ENCODE measurements at regions not wholly inside any gene's neighbourhood (a gene's known extent, or its start where the extent isn't known, plus 50 kb on each side); places are given as distances from the start of the nearest gene placed in this dataset.
A peak's percentile ranks its signal among the peaks of the same experiment; 100 is the strongest.

DNA sequence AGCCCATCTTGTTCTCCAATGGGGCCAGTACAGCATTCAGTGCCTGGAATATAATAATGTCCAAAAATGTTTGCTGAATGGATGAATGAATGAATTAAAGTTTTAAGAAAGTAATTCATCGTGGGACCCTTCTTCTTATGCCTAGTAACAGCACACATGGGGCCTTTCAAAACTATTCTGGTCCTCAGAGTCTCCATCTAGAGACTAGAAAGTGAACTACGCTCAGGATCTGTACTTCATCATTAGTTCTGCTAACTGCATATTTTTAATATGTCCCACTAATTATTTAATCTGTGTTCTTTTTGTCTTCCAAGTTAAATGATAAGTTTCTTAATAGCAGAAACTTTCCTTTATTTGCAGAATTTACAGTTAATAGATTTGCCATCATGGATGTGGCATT is 172.5 kb downstream of the SMAD2 start:
- no TSS peak for BruUV-seq (replicated peaks)
- Histone ChIP-seq H3K9ac (replicated peaks; ENCODE audit: extremely low read depth, insufficient read depth, low read length) (no peak overlapping the region), H2AFZ (ENCODE audit: low read depth, low read length) (no peak overlapping the region), H3K4me3 (replicated peaks in 1 of 3; ENCODE audit: insufficient read depth in 1 of 3, low read depth in 1 of 3, low read length in 3 of 3) (no peak overlapping the region), H4K20me1 (replicated peaks; ENCODE audit: control insufficient read depth, extremely low read depth, insufficient read depth, low read length) (no peaks in the 10 kb centered on the region), H3K9me3 (replicated peaks; ENCODE audit: control insufficient read depth, insufficient read depth, low read length) (no peaks in the 10 kb centered on the region), H3K27ac (ENCODE audit: insufficient read depth, low read depth, low read length) (no peak overlapping the region), H3K79me2 (ENCODE audit: control insufficient read depth, insufficient read depth, low read length) (no peaks in the 10 kb centered on the region), H3K9me1 (replicated peaks; ENCODE audit: control insufficient read depth, extremely low read depth, insufficient read depth, low read length) (no peaks in the 10 kb centered on the region), H3K27me3 (ENCODE audit: control insufficient read depth in 2 of 2, insufficient read depth in 2 of 2, low read length in 2 of 2) (peaks cover 0 to 3% of the 10 kb centered on the region in 2 experiments), H3K36me3 (ENCODE audit: control insufficient read depth in 2 of 2, extremely low read depth in 1 of 2, insufficient read depth in 2 of 2, low read length in 2 of 2) (no peaks in the 10 kb centered on the region), H3K4me1 (ENCODE audit: control insufficient read depth, extremely low read depth, insufficient read depth, low read length) (no peaks in the 10 kb centered on the region), H3K4me2 (ENCODE audit: insufficient read depth, low read length) (no peak overlapping the region)
- intact Hi-C loops (cut with micrococcal nuclease): no loop called here
- ChIA-PET CTCF (no interaction called here), POLR2A (no interaction called here)
- peak; percentile 16 for DNase-seq (ENCODE audit: low read depth, low spot score)
- dilution Hi-C loops (cut with MboI; ENCODE audit: extremely low pct_ligation_motif_present, low sequenced_read_pairs): no loop called here
- TF ChIP-seq, protein P1, sequence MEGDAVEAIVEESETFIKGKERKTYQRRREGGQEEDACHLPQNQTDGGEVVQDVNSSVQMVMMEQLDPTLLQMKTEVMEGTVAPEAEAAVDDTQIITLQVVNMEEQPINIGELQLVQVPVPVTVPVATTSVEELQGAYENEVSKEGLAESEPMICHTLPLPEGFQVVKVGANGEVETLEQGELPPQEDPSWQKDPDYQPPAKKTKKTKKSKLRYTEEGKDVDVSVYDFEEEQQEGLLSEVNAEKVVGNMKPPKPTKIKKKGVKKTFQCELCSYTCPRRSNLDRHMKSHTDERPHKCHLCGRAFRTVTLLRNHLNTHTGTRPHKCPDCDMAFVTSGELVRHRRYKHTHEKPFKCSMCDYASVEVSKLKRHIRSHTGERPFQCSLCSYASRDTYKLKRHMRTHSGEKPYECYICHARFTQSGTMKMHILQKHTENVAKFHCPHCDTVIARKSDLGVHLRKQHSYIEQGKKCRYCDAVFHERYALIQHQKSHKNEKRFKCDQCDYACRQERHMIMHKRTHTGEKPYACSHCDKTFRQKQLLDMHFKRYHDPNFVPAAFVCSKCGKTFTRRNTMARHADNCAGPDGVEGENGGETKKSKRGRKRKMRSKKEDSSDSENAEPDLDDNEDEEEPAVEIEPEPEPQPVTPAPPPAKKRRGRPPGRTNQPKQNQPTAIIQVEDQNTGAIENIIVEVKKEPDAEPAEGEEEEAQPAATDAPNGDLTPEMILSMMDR (IDR thresholded peaks at IDR 0.05; ENCODE audit: extremely low read depth in 1 of 2, insufficient read depth in 1 of 2, low read depth in 1 of 2, low read length in 2 of 2): peak in 1 of 2 donors; percentile 35
- no peak for TF ChIP-seq JUN (IDR thresholded peaks at IDR 0.05; ENCODE audit: borderline replicate concordance, insufficient read depth, insufficient read length, low read depth)
- FAIRE-seq: no peak

DNA sequence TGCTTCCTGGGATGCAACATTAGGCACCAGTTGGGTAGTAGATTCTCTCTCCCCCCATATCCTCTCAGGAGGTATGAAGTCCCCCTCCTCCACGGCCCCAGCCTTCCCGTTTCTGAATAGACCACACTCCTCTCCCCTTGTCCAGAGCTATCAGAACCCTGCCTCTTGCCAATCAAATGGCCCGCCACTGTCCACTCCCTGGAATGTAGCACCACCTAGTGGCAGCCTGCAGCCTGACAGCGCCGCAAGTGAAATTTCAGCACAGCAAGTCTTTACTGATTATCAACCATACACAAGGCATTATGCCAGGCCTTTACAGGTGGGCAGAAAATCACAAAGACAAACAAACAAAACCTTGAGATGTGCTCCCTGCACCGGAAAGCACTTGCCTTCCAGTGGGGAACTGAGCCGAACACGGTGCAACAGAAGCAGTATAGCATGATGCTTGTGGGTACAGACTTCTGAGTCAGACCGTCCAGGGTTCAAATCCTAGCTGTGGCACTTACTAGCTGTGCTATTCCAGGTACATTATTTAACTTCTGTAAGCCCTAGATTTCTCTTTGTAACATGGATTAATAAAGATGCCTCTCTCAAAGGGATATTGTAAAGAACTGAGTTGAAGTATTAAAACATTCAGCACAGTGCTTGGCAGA is 174.0 kb downstream of the SMAD2 start:
- no peaks in the 10 kb centered on the region for H3K79me2 ChIP-seq (ENCODE audit: control insufficient read depth, insufficient read depth, low read length)
- no peak for TF ChIP-seq POLR2A (IDR thresholded peaks at IDR 0.05; ENCODE audit: low read depth, low read length)
- TF ChIP-seq GATA2 (IDR thresholded peaks at IDR 0.05; ENCODE audit: insufficient read depth, insufficient read length, low read depth, low read length): no peak
- TF ChIP-seq MYC (IDR thresholded peaks at IDR 0.05; ENCODE audit: low read depth, low read length): no peak
- TF ChIP-seq, protein P1 (IDR thresholded peaks at IDR 0.05; ENCODE audit: extremely low read depth in 1 of 2, insufficient read depth in 1 of 2, low read depth in 1 of 2, low read length in 2 of 2): peak; percentile 92 to 95
- no peak for TF ChIP-seq EZH2 (IDR thresholded peaks at IDR 0.05; ENCODE audit: borderline replicate concordance, low read depth, low read length, severe bottlenecking)
- TF ChIP-seq FOS (IDR thresholded peaks at IDR 0.05; ENCODE audit: borderline replicate concordance, insufficient read depth, low read length): no peak
- no peak for TF ChIP-seq POLR2AphosphoS5 (IDR thresholded peaks at IDR 0.05; ENCODE audit: insufficient read depth, low read depth, low read length)
- TF ChIP-seq, protein P2, sequence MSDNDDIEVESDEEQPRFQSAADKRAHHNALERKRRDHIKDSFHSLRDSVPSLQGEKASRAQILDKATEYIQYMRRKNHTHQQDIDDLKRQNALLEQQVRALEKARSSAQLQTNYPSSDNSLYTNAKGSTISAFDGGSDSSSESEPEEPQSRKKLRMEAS (IDR thresholded peaks at IDR 0.05; ENCODE audit: insufficient read depth, insufficient read length): no peak
- no peak overlapping the region for H3K27ac ChIP-seq (ENCODE audit: insufficient read depth, low read depth, low read length)
- intact Hi-C loops (cut with micrococcal nuclease) (no loop called here), dilution Hi-C loops (cut with MboI; ENCODE audit: extremely low pct_ligation_motif_present, low sequenced_read_pairs) (no loop called here)
- H3K36me3 ChIP-seq (ENCODE audit: control insufficient read depth in 2 of 2, extremely low read depth in 1 of 2, insufficient read depth in 2 of 2, low read length in 2 of 2): no peaks in the 10 kb centered on the region
- no peaks in the 10 kb centered on the region for H4K20me1 ChIP-seq (replicated peaks; ENCODE audit: control insufficient read depth, extremely low read depth, insufficient read depth, low read length)
- POLR2A ChIA-PET: no interaction called here
- no peak overlapping the region for H3K9ac ChIP-seq (replicated peaks; ENCODE audit: extremely low read depth, insufficient read depth, low read length)
- no peaks in the 10 kb centered on the region for H3K4me1 ChIP-seq (ENCODE audit: control insufficient read depth, extremely low read depth, insufficient read depth, low read length)
- H3K9me1 ChIP-seq (replicated peaks; ENCODE audit: control insufficient read depth, extremely low read depth, insufficient read depth, low read length): no peaks in the 10 kb centered on the region
- peak; percentile 62 for DNase-seq (ENCODE audit: low read depth, low spot score)
- no peak overlapping the region for H2AFZ ChIP-seq (ENCODE audit: low read depth, low read length)
- no peak overlapping the region for H3K4me2 ChIP-seq (ENCODE audit: insufficient read depth, low read length)
- CTCF ChIA-PET: interaction anchor here (0.6 to 4.2 kb wide), 17 partner anchors 9 to 1693 kb away, joined by 3 to 34 read pairs (median 4); partner anchors contain the start of gene HDHD2
- no peak overlapping the region for H3K4me3 ChIP-seq (replicated peaks in 1 of 3; ENCODE audit: insufficient read depth in 1 of 3, low read depth in 1 of 3, low read length in 3 of 3)
- FAIRE-seq: peak; percentile 59
- no TSS peak for BruUV-seq (replicated peaks)
- no peaks in the 10 kb centered on the region for H3K9me3 ChIP-seq (replicated peaks; ENCODE audit: control insufficient read depth, insufficient read depth, low read length)
- H3K27me3 ChIP-seq (ENCODE audit: control insufficient read depth in 2 of 2, insufficient read depth in 2 of 2, low read length in 2 of 2): no peaks in the 10 kb centered on the region
